ENCODE measurements at regions not wholly inside any gene's neighbourhood (a gene's known extent, or its start where the extent isn't known, plus 50 kb on each side); places are given as distances from the start of the nearest gene placed in this dataset.

GRCh38 chr10:128472196-128472595 lies 346.0 kb upstream of the MKI67 start:
- TF ChIP-seq, protein P1, sequence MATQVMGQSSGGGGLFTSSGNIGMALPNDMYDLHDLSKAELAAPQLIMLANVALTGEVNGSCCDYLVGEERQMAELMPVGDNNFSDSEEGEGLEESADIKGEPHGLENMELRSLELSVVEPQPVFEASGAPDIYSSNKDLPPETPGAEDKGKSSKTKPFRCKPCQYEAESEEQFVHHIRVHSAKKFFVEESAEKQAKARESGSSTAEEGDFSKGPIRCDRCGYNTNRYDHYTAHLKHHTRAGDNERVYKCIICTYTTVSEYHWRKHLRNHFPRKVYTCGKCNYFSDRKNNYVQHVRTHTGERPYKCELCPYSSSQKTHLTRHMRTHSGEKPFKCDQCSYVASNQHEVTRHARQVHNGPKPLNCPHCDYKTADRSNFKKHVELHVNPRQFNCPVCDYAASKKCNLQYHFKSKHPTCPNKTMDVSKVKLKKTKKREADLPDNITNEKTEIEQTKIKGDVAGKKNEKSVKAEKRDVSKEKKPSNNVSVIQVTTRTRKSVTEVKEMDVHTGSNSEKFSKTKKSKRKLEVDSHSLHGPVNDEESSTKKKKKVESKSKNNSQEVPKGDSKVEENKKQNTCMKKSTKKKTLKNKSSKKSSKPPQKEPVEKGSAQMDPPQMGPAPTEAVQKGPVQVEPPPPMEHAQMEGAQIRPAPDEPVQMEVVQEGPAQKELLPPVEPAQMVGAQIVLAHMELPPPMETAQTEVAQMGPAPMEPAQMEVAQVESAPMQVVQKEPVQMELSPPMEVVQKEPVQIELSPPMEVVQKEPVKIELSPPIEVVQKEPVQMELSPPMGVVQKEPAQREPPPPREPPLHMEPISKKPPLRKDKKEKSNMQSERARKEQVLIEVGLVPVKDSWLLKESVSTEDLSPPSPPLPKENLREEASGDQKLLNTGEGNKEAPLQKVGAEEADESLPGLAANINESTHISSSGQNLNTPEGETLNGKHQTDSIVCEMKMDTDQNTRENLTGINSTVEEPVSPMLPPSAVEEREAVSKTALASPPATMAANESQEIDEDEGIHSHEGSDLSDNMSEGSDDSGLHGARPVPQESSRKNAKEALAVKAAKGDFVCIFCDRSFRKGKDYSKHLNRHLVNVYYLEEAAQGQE (IDR thresholded peaks at IDR 0.05; ENCODE audit: insufficient read depth in 1 of 2, low read depth in 2 of 2, low read length in 2 of 2): no peak
- no peak for TF ChIP-seq SIN3A (IDR thresholded peaks at IDR 0.05; ENCODE audit: borderline replicate concordance, insufficient read depth, low read length)
- TF ChIP-seq POLR2AphosphoS5 (IDR thresholded peaks at IDR 0.05; ENCODE audit: low read depth, low read length): no peak

All from PFSK-1 (cell line).